HG02759 (cell line): ENCODE measurements at regions not wholly inside any gene's neighbourhood (a gene's known extent, or its start where the extent isn't known, plus 50 kb on each side); places are given as distances from the start of the nearest gene placed in this dataset.

ENCODE experiments used
- ATAC-seq: cut with Tn5 transposase; IDR thresholded peaks from one replicate; pipeline ENCODE4 v1.9.1; 2021; ENCODE audit warnings: mild to moderate bottlenecking, moderate library complexity; ENCODE audit not compliant: unreplicated experiment

DNA sequence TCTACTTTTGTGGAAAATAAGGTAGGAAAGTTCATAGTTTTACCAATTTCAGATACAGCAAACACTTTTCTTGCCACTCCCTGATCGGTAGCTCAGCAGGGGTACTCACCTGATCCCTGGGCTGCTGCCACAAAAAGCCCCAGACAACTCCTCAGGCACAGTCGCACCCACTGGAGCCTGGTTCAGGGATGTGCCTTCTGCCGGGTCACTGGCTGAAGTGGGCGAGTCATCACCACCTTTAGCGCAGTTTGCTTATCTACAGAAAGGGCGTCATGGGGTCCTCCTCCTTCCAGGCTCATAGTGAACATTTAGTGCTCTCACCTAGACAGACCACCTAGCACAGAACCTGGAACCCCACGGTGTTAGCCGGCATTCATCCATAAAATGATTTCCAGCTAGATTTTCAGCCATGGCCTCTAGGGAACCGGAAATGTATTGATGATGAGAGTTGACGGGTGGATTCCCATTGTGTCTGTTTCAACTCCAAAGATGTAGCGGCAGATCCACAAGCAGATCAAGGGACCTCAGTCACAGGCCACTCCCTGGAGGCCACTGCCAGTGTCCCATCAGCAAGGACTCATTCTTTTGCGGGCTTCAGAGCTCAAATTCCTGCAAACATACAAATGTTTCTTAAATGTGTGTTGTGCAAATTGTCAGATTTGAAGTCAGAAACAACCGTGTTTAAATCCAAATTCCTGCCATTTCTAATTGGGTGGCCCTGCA lies 408.4 kb upstream of the SALL3 start:
- ATAC-seq: no peak

DNA sequence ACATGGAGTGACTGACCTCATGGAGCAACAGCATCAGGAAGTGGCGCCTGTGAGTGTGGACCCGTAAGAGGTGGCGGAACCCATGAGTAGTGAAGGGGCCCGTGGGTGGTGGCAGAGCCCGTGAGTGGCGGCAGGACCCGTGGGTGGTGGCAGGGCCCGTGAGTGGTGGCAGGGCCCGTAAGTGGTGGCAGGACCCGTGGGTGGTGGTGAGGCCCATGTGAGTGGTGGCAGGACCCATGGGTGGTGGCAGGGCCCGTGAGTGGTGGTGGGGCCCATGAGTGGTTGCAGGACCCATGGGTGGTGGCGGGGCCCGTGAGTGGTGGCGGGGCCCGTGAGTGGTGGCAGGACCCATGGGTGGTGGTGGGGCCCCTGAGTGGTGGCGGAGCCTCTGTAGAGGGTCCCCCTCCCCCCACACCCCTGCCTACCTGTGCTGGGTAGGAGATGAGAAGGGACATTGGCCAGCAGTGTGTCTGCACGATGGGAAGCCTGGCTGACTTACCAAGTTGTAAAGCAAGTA lies 407.7 kb upstream of the SALL3 start:
- no peak for ATAC-seq

DNA sequence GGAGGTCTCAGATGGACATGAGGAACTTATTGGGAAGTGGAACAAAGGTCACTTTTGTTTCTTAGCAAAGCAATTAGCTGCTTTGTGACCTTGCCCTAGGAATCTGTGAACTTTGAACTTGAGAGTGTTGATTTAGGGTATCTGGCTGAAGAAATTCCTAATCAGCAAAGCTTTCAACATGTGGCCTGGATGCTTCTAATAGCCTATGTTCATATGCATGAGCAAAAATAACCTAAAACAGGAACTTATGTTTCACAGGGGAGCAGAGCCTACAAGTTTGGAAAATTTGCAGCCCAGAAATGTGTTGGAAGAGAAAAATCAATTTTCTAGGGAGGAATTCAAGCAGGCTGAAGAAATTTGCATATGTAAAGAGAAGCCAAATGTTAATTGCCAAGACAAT lies 405.8 kb upstream of the SALL3 start:
- no peak for ATAC-seq

DNA sequence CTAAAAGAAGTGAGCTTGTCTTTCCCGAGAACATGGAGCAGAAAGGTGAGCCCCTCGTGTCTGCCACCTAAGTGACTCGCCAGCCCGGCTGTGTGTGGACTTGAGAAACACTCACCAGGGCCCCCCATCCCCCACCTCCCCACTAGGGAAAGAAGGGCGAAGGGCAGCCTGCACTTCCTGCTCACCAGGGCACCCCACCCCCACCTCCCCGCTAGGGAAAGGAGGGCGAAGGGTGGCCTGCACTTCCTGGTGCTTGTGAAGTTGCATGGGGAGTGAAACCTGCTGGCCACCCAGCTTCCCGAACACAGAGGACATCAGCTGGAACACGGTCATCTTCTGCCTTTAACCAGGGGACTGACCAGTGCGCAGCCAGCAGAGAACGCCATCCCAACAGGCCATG lies 402.7 kb upstream of the SALL3 start:
- no peak for ATAC-seq

DNA sequence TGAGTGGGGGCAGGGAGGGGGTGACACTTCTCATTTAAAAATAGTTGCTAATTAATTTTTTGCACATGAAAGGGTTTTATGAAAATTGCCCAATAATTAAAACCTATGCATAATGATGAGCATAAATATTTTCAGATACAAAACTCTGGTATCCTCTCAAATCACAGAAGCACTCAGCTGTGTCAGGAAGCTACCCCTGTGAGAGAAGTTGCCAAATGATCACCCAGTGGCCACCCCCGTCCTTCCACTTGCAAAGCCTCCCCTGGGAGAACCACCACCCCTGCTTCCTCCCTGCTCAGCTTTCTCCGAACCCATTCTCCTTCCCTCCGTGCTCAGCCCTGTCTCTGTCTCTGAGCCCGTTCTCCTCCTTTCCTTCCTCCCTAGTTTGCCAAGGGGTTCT lies 400.2 kb upstream of the SALL3 start:
- no peak for ATAC-seq

DNA sequence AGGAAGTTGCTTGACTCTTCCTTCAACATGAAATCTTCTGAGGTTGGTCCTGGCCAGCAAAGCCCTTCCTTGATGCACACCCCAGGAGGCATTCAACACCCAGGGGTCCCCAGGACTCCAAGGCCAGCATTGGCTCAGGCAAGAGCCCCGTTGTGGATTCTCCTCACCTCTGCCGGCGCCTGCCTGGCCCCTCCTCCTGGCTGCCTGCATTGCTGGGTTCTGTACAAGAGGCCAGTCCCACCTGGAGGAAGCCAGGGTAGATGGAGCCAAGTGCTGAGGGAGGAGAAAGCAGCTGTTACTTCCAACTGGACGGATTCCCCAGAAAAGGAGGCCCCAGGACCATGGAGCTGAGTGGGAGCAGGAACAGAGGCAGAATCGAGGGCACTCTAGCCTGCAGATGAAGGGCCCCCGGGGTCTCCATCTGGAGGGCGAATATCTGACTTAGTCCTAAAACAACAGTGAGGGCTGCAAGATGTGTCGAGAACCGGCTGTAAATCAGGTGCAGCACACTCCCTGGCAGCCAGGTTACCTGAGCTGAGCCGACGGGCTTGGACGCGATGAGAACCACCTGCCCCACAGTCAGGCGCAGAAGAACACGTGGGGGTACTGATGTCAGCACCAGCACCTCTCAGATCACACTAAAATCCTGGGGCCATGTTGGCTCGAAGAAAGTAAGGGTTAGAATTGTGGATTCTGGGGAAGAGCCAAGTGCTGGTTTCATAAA lies 399.6 kb upstream of the SALL3 start:
- no peak for ATAC-seq

GRCh38 chr18:78580835-78581339 lies 398.7 kb upstream of the SALL3 start:
- no peak for ATAC-seq

DNA sequence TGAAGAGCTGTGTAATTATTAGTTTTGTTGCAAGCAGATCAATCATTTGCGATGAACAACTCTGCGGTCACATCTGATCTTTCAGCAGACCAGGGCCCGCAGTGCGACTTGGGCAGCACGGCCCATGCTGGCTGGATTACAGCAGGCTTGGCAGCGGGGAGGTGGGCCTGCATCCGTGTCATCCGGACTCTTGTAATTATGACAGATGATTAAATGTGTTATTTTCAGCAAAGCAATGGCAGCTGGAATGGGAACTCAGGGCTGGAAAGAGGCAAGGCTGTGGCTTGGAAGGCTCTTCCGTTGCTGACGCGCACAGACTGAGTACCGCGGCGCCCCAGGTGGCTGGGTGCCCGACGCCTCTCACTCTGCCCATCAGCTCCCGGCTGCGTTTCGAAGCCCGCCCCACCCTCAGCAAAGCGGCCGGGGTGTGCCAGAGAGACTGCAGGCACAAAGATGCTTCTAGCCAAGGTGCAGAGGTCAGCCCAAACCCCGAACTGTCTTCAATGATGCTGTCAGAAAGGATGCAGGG lies 397.4 kb upstream of the SALL3 start:
- no peak for ATAC-seq

- no peak for ATAC-seq
Measured at GRCh38 chr18:78582898-78583738, 396.5 kb upstream of the SALL3 start.

GRCh38 chr18:78583739-78584458 lies 395.7 kb upstream of the SALL3 start:
- no peak for ATAC-seq

DNA sequence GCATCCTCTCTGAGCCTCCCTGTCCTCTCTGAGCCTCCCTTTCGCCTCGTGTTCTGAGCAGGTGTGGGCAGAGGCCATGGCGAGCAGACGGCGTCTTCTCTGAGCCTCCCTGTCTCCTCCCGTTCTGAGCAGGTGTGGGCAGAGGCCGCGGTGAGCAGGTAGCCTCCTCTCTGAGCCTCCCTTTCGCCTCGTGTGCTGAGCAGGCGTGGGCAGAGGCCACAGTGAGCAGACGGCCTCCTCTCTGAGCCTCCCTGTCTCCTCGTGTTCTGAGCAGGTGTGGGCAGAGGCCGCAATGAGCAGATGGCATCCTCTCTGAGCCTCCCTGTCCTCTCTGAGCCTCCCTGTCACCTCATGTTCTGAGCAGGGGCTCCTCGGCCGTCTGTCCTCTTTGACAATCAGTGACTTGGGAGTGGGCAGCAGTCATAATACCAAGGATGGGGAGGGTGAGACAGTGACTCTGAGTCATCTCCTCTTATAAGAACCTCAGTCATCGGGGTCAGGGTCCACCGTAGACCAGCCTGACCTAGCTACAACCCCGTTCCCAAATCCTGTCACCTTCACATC lies 395.1 kb upstream of the SALL3 start:
- no peak for ATAC-seq

- no peak for ATAC-seq
Measured at GRCh38 chr18:78586586-78586985, 393.0 kb upstream of the SALL3 start.

- no peak for ATAC-seq
Measured at GRCh38 chr18:78587096-78587495, 392.5 kb upstream of the SALL3 start.

GRCh38 chr18:78587626-78588600 lies 391.7 kb upstream of the SALL3 start:
- ATAC-seq: no peak

GRCh38 chr18:78589916-78590437 lies 389.6 kb upstream of the SALL3 start:
- ATAC-seq: no peak

DNA sequence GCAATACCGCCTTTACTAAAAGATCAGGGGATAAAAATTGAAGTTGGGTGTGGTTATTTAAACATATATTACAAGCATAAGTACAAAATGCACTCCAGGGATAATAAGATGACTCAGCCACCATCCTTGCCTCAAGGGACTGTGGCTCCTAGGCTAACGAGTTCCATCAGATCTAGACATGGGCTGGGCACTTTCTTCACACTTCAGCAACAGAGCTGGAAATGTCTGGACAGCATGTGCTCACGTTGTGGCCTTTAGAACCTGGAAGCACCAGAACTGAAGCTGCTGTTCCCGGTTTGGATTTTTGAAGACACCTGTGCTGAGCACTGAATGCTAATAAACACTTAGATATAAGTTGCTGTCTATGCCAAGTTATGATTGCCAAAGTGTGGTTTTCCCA lies 384.2 kb upstream of the SALL3 start:
- no peak for ATAC-seq

DNA sequence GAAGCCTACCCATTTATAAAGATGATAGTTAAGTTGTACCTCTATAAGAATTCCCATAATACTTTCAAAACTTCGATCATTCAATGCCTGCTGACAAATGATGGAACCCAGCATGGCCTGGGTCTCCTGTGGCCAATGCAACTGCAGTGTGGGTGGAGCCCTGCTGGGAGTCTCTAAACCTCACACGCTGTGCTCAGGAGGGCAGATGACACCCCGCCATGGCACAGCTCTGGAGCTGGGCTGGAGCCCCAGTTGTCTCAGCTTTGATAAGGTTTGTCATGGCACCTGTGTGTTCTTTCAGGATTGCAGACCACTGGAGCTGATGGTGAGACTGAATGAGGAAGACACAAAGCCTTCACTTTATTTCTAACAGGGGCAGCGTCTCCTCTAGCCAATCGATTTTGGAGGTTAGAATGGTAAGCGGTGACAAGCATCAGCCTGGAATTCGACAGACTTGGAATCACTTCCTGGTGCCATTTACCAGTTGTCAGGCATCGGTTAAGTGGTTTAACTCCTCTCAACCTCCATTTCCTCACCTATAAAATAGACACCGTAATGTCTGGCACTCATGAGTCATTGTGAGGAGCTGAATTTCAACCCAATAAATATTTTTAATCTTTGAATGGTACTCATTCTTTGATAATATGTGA lies 383.6 kb upstream of the SALL3 start:
- ATAC-seq: no peak

DNA sequence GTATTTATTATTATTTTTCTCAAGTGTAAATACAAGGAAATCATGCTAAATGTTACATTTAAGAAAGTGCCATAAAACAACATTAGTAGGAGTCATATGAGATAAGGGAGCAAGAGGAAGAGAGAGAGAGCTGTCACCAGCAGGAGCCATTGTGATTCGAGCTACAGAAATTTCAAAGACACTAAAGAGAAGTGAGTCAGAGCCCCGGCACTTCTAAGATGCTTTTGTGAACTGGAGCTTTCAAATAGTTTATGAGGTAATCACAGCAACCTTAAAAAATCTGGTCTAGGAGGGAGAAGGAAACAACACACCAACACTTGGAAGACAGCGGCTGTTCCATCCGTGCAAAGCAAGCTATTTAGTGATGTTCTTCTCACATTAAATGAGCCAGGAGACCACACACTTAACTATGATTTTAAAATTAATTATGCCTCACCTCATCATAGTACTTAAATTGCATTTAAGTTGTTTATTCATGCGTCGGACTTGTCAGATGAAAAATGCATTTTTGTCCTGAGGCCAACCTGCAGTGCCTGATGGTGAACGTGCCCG lies 382.7 kb upstream of the SALL3 start:
- ATAC-seq: no peak
